NCI-H2029 (cell line): ENCODE measurements at regions not wholly inside any gene's neighbourhood (a gene's known extent, or its start where the extent isn't known, plus 50 kb on each side); places are given as distances from the start of the nearest gene placed in this dataset.
A peak's percentile ranks its signal among the peaks of the same experiment; 100 is the strongest.
"Not testable (repeated sequence)": the region's sequence is repeated elsewhere in the genome, so short reads cannot be mapped to it uniquely, and the experiment has no call there.

Experiments used
- DNase-seq: peaks from one replicate; lab custom pipeline; 2025; lab: John Stamatoyannopoulos, UW

- DNase-seq = no peak
Measured at GRCh38 chr12:125311050-125311449, 245.8 kb downstream of the AACS start.

DNA sequence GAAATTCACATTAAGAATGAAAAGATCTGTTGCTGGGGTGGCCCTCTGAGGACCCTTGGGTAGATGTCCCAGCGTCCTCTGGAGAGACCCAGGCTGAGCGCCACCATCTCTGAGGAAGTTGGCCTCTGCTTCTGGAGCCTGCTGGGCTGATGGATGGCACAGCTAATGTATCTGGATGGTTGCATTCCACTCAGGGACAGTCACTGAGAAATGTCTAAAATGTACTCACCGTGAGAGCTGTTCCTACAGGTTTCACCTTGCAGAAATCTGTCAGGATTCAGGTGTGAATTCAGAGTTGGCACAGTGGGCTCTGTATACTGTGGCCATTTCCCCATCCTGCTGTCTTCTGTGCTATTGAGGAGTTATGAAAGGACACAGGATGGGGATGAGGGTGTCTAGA, 247.2 kb downstream of the AACS start:
- DNase-seq = no peak

GRCh38 chr12:125314051-125314755, 249.0 kb downstream of the AACS start:
- no peak for DNase-seq

- DNase-seq = no peak
Measured at GRCh38 chr12:125315771-125316170, 250.5 kb downstream of the AACS start.

DNA sequence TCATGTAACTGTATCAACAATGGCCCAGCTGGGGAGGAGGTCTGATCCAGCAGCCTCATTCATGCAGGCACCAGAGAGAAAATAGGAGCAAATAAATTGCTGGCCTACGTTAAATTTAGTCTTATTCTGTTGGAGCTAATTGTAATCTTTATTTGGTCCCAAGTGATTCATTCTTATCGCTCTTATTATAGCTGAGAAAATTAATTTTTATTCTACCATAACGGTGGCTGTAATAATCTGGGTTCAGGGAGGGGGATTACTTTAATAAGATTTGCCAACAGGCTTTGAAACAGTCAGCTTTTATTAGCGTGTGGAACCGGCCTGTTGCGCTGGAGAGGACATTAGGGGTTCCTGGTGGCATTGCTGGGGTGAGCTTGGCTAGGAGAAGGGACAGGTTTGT, 254.9 kb downstream of the AACS start:
- DNase-seq = no peak

DNA sequence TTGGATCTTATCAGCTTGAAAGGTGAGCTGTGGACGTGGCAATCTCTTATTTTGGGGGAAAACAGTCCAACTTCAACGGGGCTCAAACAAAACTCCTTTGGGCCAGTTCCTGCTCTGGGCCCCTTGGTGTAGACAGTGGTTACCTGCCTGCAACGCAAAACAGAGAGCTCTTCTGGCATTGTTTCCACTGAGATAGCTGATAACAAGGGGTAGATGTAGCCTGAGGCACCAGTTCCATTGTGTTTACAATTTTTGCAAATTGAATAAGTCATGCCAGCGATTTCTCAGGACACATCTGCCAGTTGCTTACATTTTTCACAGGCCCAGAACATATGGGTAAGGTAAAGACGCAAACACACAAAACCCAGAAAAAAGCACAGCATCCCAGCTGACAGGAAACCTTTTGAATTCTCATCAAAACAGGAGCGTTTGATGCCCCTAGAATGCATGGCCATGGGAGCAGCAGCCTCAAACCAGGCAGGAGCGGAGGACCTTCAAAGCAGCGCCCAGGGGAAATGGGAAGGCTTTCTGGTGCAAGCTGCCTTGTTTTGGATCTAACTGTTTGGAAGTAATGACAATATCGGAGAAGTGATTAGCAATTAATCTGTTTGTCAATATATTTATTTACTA, 259.7 kb downstream of the AACS start:
- no peak for DNase-seq

DNA sequence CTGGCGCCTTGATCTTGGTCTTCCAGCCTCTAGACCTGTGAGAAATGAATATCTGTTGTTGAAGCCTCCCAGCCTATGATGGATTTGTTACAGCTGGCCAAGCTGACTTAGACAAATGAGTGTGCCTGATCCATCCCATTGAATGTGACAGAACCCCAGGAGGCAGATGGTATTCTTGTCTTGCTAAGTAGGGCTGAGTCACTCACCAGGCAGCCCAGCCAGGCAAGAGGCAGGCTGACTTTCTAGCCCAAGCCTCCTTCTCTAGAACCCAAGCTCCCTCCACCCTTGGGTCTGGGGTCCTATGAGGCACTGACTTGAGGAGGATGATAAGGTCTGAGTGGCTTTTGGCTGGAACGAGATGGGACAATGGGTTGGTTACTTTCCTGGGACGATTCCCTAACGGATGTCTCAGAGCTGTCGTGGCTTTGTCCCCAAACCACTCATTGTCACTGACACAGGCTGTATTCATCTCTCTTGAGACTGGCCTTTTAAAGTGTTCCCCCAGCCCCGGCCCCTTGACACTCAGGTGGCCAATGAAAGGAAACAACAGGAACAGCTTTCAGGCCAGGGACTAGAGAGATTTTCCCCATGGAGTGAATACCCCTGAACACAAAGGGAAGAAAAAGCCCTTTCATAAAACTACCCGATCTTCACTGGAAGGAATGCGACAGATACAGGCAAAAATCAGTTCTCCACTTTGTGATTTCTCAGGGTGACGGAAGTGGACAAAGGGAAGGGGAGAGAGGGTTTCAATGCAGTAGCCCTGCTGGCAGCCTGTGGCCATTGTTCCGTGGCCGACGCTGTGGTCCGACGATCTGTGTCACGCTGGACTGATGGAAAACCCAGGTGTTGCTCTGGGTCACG, 264.2 kb downstream of the AACS start:
- no peak for DNase-seq

DNA sequence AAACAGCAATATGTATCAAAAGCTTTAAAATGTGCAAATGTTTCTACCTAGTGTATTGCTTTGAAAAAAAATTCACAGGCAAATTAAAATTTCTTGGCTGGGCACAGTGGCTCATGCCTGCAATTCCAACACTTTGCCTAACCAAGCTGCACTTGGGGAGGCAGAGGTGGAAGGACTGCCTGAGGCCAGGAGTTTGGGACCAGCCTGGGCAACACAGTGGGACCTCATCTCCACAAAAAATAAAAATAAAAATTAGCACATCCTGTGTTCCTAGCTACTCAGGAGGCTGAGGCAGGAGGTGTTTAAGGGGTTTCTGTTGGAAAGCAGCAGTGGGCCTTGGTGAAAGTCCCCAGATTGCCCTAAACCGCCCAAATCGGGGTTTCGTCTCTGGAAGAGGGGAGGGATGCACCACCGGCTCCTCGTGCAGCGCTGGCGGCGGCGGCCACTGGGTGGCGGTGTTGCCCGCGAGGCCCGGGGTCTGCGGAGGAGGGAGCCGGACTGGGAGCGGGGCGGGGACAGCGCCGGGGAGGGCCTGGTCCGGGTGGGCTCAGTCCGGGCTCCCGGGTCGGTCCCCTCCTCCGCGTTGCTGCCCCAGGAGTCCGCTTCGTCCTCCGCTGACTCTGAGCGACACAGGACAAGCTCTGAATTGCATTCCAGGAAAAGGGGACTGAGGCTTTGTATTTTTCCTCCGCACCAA, 265.6 kb downstream of the AACS start:
- no peak for DNase-seq

DNA sequence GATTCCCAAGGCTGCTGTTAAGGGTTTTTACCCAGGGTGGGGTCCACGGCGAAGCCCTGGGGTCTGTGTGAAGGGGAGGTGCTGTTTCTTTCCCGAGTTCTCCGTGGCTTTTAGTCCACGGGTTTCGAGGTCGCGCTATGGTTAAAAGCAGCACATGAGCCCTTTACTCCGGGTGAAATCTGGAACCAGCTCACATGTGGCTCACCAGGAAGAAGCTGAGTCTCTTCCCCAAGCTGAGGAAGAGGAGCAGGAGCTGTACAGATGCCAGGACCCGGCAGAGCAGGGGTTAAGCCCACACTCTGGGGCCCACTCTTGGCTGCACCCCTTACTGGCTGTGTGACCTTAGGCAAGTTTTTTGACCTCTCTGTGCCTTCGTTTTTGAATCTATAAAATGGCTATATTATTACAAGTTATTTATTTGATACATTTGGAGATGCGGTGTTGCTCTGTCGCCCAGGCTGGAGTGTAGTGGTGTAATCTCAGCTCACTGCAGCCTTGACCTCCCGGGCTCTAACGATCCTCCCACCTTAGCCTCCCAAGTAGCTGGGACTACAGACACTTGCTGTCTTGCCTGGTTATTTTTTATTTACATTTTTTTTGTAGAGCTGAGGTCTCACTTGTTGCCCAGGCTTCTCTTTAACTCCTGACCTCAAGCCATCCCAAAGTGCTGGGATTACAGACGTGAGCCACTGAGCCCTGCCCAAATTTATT, 266.3 kb downstream of the AACS start:
- DNase-seq = no peak

GRCh38 chr12:125332900-125333299, 267.7 kb downstream of the AACS start:
- DNase-seq = no peak

DNA sequence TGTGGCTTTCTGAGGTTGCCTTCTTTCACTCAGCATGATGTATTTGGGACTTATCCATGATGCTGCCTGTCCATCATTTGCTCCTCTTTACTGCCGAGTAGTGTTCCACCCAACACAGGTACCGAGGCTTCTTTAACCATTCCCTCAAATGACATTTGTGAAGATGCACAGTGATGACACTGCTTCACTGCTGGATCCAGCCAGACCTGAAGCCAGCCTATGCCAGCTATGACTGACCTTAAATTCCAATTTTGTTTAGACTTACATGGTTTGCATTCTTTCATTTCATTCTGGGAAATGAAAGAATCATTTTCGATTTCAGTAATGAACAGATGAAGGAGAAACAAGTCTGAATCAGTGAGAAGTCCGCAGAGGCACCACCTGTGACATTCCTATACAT, 271.0 kb downstream of the AACS start:
- DNase-seq = no peak

- peak; percentile 92 for DNase-seq
Measured at GRCh38 chr12:125340791-125341190, 275.6 kb downstream of the AACS start.

GRCh38 chr12:125341422-125341821, 276.2 kb downstream of the AACS start:
- DNase-seq = no peak

GRCh38 chr12:125343649-125344048, 278.4 kb downstream of the AACS start:
- no peak for DNase-seq

GRCh38 chr12:125346362-125346761, 281.1 kb downstream of the AACS start:
- DNase-seq = peak; percentile 82

GRCh38 chr12:125351788-125352187, 286.6 kb downstream of the AACS start:
- DNase-seq = no peak

- not testable (repeated sequence) for DNase-seq
Measured at GRCh38 chr12:125353002-125353401, 287.8 kb downstream of the AACS start.

DNA sequence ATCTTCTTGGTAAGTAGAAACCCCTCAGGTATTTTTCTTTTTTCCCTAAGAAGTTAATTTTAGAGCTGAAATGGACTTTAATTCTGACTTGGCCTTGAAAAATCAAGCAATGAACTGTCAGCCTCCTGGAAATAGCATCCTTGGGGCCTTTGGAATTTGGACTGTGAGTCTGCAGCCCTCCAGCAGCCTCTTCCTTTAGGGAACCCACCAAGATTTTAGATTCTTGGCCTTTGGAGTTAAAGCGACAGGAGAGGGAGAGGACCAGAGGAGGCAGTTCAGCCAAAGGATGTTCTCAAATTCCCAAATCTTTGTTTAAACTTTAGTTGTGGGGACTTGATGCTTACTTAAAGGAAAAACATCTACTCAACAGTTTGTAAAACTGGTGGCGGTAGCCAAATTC, 288.6 kb downstream of the AACS start:
- DNase-seq = no peak

- DNase-seq = no peak
Measured at GRCh38 chr12:125355614-125356013, 290.4 kb downstream of the AACS start.

DNA sequence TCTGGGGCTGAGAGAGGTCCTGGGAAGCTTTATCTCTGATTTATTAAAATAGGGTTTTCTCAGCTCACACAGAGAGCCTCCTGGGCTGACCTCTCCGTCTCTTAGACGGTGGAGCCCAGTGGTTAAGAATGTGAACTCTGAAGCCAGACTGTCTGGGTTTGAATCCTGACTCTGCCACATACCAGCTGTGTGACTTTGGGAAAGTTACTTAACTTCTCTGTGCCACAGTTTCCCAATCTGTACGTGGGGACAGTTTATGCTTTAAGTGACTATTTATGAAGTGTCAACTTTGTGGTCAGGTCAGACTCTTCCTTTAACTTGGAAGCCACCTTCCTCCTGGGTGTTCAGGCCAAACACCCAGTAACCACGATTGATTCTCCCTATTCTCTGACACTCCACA, 290.9 kb downstream of the AACS start:
- DNase-seq = no peak

GRCh38 chr12:125357561-125357960, 292.3 kb downstream of the AACS start:
- DNase-seq = no peak

DNA sequence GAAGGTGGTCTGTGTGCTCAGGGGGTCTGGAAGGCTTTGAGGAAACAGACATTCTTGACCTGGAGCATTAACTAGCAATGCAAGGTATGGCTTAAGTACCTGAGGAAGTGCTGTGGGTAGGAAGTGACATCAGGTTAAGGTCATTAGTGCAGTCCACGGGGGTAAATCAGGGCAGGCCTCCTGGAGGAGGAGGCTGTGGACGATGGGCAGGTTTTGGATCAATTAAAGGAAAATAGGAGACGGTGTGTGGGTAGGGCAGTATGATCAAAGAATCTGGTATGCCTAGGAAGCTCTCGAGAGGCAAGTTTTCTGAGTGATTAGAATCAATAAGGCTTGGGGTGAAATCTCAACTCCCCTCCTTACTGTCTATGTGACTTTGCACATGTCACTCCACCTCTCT, 295.3 kb downstream of the AACS start:
- DNase-seq = no peak
